Testis (tissue), 2 donors: ENCODE measurements at regions not wholly inside any gene's neighbourhood (a gene's known extent, or its start where the extent isn't known, plus 50 kb on each side); places are given as distances from the start of the nearest gene placed in this dataset.

ENCODE experiments used
- CTCF ChIP-seq, 3 experiments: fragments of 450-650 bp in 2 of 3; fragments of 200-600 bp in 1 of 3; sonication (generic) in 1 of 3; IDR thresholded peaks; one replicate each; pipeline ENCODE4 v1.5.1; 2016 to 2019; ENCODE audit warnings: antibody characterized with exemption in 3 of 3, mild to moderate bottlenecking in 2 of 3, moderate library complexity in 1 of 3
- POLR2A ChIP-seq: fragments of 450-650 bp; IDR thresholded peaks from one replicate; pipeline ENCODE4 v1.6.1; 2017; ENCODE audit warnings: antibody characterized with exemption, mild to moderate bottlenecking, moderate library complexity

DNA sequence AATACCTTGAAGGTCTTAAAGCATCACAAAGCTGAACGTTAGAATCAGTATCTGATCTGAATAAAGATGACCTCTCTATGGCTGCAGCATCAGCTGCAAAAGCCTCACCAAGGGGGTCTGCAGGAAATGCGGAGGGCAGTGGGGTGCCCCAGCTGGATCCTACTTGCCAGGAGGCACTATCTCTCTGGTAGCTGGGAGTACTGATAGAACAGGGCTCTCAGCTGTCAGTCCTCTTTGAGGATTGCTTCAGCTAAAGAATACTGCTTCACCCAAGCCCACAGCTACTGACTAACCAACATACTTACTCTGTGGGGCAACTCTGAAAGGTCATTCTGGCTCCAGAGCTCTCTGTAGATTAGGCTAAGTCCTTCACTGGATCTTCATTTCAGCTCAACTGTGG is 112.5 kb upstream of the ZFP42 start:
- TF ChIP-seq CTCF (IDR thresholded peaks at IDR 0.05) (no peak), POLR2A (no peak)
